ENCODE measurements at regions not wholly inside any gene's neighbourhood (a gene's known extent, or its start where the extent isn't known, plus 50 kb on each side); places are given as distances from the start of the nearest gene placed in this dataset.

- TF ChIP-seq, protein P1, sequence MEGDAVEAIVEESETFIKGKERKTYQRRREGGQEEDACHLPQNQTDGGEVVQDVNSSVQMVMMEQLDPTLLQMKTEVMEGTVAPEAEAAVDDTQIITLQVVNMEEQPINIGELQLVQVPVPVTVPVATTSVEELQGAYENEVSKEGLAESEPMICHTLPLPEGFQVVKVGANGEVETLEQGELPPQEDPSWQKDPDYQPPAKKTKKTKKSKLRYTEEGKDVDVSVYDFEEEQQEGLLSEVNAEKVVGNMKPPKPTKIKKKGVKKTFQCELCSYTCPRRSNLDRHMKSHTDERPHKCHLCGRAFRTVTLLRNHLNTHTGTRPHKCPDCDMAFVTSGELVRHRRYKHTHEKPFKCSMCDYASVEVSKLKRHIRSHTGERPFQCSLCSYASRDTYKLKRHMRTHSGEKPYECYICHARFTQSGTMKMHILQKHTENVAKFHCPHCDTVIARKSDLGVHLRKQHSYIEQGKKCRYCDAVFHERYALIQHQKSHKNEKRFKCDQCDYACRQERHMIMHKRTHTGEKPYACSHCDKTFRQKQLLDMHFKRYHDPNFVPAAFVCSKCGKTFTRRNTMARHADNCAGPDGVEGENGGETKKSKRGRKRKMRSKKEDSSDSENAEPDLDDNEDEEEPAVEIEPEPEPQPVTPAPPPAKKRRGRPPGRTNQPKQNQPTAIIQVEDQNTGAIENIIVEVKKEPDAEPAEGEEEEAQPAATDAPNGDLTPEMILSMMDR (IDR thresholded peaks at IDR 0.05) = no peak
- no peak for TF ChIP-seq SIN3A (IDR thresholded peaks at IDR 0.05; ENCODE audit: borderline replicate concordance, insufficient read depth, low read depth, low read length)
- TF ChIP-seq, protein P2, sequence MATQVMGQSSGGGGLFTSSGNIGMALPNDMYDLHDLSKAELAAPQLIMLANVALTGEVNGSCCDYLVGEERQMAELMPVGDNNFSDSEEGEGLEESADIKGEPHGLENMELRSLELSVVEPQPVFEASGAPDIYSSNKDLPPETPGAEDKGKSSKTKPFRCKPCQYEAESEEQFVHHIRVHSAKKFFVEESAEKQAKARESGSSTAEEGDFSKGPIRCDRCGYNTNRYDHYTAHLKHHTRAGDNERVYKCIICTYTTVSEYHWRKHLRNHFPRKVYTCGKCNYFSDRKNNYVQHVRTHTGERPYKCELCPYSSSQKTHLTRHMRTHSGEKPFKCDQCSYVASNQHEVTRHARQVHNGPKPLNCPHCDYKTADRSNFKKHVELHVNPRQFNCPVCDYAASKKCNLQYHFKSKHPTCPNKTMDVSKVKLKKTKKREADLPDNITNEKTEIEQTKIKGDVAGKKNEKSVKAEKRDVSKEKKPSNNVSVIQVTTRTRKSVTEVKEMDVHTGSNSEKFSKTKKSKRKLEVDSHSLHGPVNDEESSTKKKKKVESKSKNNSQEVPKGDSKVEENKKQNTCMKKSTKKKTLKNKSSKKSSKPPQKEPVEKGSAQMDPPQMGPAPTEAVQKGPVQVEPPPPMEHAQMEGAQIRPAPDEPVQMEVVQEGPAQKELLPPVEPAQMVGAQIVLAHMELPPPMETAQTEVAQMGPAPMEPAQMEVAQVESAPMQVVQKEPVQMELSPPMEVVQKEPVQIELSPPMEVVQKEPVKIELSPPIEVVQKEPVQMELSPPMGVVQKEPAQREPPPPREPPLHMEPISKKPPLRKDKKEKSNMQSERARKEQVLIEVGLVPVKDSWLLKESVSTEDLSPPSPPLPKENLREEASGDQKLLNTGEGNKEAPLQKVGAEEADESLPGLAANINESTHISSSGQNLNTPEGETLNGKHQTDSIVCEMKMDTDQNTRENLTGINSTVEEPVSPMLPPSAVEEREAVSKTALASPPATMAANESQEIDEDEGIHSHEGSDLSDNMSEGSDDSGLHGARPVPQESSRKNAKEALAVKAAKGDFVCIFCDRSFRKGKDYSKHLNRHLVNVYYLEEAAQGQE (IDR thresholded peaks at IDR 0.05; ENCODE audit: insufficient read depth in 1 of 2, low read depth in 2 of 2, low read length in 1 of 2) = no peak
- TF ChIP-seq POLR2AphosphoS5 (IDR thresholded peaks at IDR 0.05; ENCODE audit: low read depth, low read length) = no peak
- no peak for TF ChIP-seq TCF7L2 (IDR thresholded peaks at IDR 0.05; ENCODE audit: low read depth, low read length)
These were observed 830.4 kb upstream of the RGS18 start for GRCh38 chr1:191327868-191328267.
